ENCODE measurements at regions not wholly inside any gene's neighbourhood (a gene's known extent, or its start where the extent isn't known, plus 50 kb on each side); places are given as distances from the start of the nearest gene placed in this dataset.

- TF ChIP-seq, protein P1, sequence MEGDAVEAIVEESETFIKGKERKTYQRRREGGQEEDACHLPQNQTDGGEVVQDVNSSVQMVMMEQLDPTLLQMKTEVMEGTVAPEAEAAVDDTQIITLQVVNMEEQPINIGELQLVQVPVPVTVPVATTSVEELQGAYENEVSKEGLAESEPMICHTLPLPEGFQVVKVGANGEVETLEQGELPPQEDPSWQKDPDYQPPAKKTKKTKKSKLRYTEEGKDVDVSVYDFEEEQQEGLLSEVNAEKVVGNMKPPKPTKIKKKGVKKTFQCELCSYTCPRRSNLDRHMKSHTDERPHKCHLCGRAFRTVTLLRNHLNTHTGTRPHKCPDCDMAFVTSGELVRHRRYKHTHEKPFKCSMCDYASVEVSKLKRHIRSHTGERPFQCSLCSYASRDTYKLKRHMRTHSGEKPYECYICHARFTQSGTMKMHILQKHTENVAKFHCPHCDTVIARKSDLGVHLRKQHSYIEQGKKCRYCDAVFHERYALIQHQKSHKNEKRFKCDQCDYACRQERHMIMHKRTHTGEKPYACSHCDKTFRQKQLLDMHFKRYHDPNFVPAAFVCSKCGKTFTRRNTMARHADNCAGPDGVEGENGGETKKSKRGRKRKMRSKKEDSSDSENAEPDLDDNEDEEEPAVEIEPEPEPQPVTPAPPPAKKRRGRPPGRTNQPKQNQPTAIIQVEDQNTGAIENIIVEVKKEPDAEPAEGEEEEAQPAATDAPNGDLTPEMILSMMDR (IDR thresholded peaks at IDR 0.05), result no peak
- TF ChIP-seq POLR2A (IDR thresholded peaks at IDR 0.05), result no peak
These were observed 120.0 kb upstream of the RAI14 start for GRCh38 chr5:34535944-34536623.

All from right lobe of liver (tissue), 4 donors.